ENCODE measurements at regions not wholly inside any gene's neighbourhood (a gene's known extent, or its start where the extent isn't known, plus 50 kb on each side); places are given as distances from the start of the nearest gene placed in this dataset.

GRCh38 chr7:424301-424935 is 95.2 kb downstream of the PDGFA start:
- DNase-seq (ENCODE audit: low read depth): no peak

GRCh38 chr7:424961-425793 is 94.5 kb downstream of the PDGFA start:
- no peak for DNase-seq (ENCODE audit: low read depth)

- no peak for DNase-seq (ENCODE audit: low read depth)
Measured at GRCh38 chr7:425794-426188, 93.9 kb downstream of the PDGFA start.

- DNase-seq (ENCODE audit: low read depth): no peak
Measured at GRCh38 chr7:426510-426909, 93.1 kb downstream of the PDGFA start.

GRCh38 chr7:427506-428103 is 92.0 kb downstream of the PDGFA start:
- DNase-seq (ENCODE audit: low read depth): no peak

- no peak for DNase-seq (ENCODE audit: low read depth)
Measured at GRCh38 chr7:428387-428786, 91.3 kb downstream of the PDGFA start.

GRCh38 chr7:428927-429827 is 90.5 kb downstream of the PDGFA start:
- no peak for DNase-seq (ENCODE audit: low read depth)

GRCh38 chr7:429828-430180 is 89.8 kb downstream of the PDGFA start:
- no peak for DNase-seq (ENCODE audit: low read depth)

GRCh38 chr7:431041-431440 is 88.6 kb downstream of the PDGFA start:
- no peak for DNase-seq (ENCODE audit: low read depth)

- no peak for DNase-seq (ENCODE audit: low read depth)
Measured at GRCh38 chr7:431658-432111, 88.0 kb downstream of the PDGFA start.

- DNase-seq (ENCODE audit: low read depth): no peak
Measured at GRCh38 chr7:432256-432655, 87.4 kb downstream of the PDGFA start.

GRCh38 chr7:432933-433332 is 86.7 kb downstream of the PDGFA start:
- no peak for DNase-seq (ENCODE audit: low read depth)

GRCh38 chr7:433558-433957 is 86.1 kb downstream of the PDGFA start:
- DNase-seq (ENCODE audit: low read depth): no peak

GRCh38 chr7:434891-435629 is 84.6 kb downstream of the PDGFA start:
- DNase-seq (ENCODE audit: low read depth): no peak

GRCh38 chr7:435630-436366 is 83.8 kb downstream of the PDGFA start:
- DNase-seq (ENCODE audit: low read depth): no peak

GRCh38 chr7:436367-437128 is 83.1 kb downstream of the PDGFA start:
- DNase-seq (ENCODE audit: low read depth): no peak

GRCh38 chr7:437329-438251 is 82.1 kb downstream of the PDGFA start:
- DNase-seq (ENCODE audit: low read depth): no peak

GRCh38 chr7:438361-438760 is 81.3 kb downstream of the PDGFA start:
- no peak for DNase-seq (ENCODE audit: low read depth)

GRCh38 chr7:438916-439315 is 80.7 kb downstream of the PDGFA start:
- DNase-seq (ENCODE audit: low read depth): no peak

All from activated T-cell treated with anti-CD3 and anti-CD28 coated beads for 24 hours (primary cell).